Immature natural killer cell (primary cell): ENCODE measurements at regions not wholly inside any gene's neighbourhood (a gene's known extent, or its start where the extent isn't known, plus 50 kb on each side); places are given as distances from the start of the nearest gene placed in this dataset.
"Not testable (repeated sequence)": the region's sequence is repeated elsewhere in the genome, so short reads cannot be mapped to it uniquely, and the experiment has no call there.

Experiments used
- DNase-seq, 3 donors: peaks; one replicate each; pipeline ENCODE4 v3.0.0; 2022; ENCODE audit warnings: mixed read lengths in 1 of 3
- H3K27ac Mint-ChIP-seq, 6 donors: one replicate each; pipeline ENCODE4 v1.8.0; 2020; ENCODE audit warnings: mixed read lengths in 6 of 6, mild to moderate bottlenecking in 5 of 6, inconsistent platforms in 4 of 6, moderate library complexity in 3 of 6
- H3K27me3 Mint-ChIP-seq, 3 donors: one replicate each; pipeline ENCODE4 v1.8.0; 2020 to 2021; ENCODE audit warnings: low read depth in 3 of 3, mild to moderate bottlenecking in 3 of 3, mixed read lengths in 3 of 3, moderate library complexity in 3 of 3, inconsistent platforms in 1 of 3
- H3K36me3 Mint-ChIP-seq, 3 donors: one replicate each; pipeline ENCODE4 v1.8.0; 2020; ENCODE audit warnings: mixed read lengths in 3 of 3, inconsistent platforms in 2 of 3, mild to moderate bottlenecking in 2 of 3
- H3K4me1 Mint-ChIP-seq, 2 donors: one replicate each; pipeline ENCODE4 v1.8.0; 2020; ENCODE audit warnings: inconsistent platforms in 2 of 2, mild to moderate bottlenecking in 2 of 2, mixed read lengths in 2 of 2, moderate library complexity in 1 of 2
- H3K4me3 Mint-ChIP-seq, 5 donors: one replicate each; pipeline ENCODE4 v1.8.0; 2020; ENCODE audit warnings: mild to moderate bottlenecking in 5 of 5, mixed read lengths in 5 of 5, inconsistent platforms in 3 of 5, moderate library complexity in 3 of 5
- H3K9me3 Mint-ChIP-seq, 6 donors: one replicate each; pipeline ENCODE4 v1.8.0; 2020; ENCODE audit warnings: mild to moderate bottlenecking in 6 of 6, mixed read lengths in 6 of 6, inconsistent platforms in 4 of 6, moderate library complexity in 3 of 6

DNA sequence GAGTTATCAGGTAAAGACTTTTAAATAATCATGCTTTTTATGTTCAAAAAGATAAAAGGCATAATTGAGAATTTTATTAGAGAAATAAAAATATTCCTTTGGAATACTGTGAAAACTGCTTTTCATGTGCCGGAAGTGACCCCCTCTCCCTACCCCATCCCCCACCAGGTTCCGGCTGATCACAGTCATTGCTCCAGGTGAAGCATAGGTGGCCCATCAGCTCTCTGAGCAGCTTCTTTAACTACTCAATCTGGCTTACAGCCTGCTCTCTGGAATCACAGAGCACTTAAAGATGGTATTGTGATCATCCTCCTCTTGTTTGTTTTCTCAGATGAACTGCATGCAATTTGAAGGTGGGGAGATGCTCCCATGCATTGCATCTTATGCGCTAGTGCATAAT is 257.7 kb downstream of the EN1 start:
- peaks cover 0 to 4% (median 0%) of the 10 kb centered on the region in 6 donors for H3K9me3 Mint-ChIP-seq
- H3K27me3 Mint-ChIP-seq: peaks cover 0 to 8% (median 2%) of the 10 kb centered on the region in 3 donors

GRCh38 chr2:118588850-118589249 is 258.6 kb downstream of the EN1 start:
- H3K27ac Mint-ChIP-seq: no peak overlapping the region
- no peak for DNase-seq
- peaks cover 0 to 4% (median 0%) of the 10 kb centered on the region in 6 donors for H3K9me3 Mint-ChIP-seq
- H3K4me1 Mint-ChIP-seq: no peaks in the 10 kb centered on the region
- H3K27me3 Mint-ChIP-seq: peaks cover 0 to 8% (median 2%) of the 10 kb centered on the region in 3 donors
- peaks cover 0 to 4% (median 0%) of the 10 kb centered on the region in 3 donors for H3K36me3 Mint-ChIP-seq
- H3K4me3 Mint-ChIP-seq: no peak overlapping the region

More for the DNA sequence above, 257.7 kb downstream of the EN1 start:
- H3K4me1 Mint-ChIP-seq: no peaks in the 10 kb centered on the region
- H3K4me3 Mint-ChIP-seq: no peak overlapping the region
- no peak for DNase-seq
- H3K36me3 Mint-ChIP-seq: peaks cover 0 to 4% (median 0%) of the 10 kb centered on the region in 3 donors
- H3K27ac Mint-ChIP-seq: no peak overlapping the region

DNA sequence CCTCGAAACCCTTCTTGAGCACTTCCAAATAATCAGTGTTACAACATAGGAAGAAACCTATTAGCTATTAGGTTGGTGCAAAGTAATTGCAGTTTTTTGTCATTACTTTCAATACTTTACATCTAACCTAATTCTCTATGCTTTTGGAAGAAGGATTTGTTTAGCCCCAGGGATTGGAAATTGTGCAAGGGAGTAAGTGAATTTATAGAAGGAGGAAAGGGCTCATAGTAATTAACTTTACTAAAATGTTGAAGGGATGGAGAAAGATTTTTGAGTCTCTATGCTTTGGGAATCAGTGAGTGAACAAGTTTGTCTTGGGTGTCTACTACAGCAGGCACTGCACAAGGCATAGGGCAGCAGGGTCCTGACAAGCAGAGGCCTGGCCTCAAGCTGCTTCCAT is 261.1 kb downstream of the EN1 start:
- DNase-seq: no peak
- Mint-ChIP-seq H3K4me3 (no peak overlapping the region), H3K27me3 (peaks cover 0 to 6% (median 2%) of the 10 kb centered on the region in 3 donors), H3K4me1 (no peaks in the 10 kb centered on the region), H3K9me3 (peaks cover 0 to under 1% (median 0%) of the 10 kb centered on the region in 6 donors), H3K36me3 (no peaks in the 10 kb centered on the region), H3K27ac (no peak overlapping the region)

DNA sequence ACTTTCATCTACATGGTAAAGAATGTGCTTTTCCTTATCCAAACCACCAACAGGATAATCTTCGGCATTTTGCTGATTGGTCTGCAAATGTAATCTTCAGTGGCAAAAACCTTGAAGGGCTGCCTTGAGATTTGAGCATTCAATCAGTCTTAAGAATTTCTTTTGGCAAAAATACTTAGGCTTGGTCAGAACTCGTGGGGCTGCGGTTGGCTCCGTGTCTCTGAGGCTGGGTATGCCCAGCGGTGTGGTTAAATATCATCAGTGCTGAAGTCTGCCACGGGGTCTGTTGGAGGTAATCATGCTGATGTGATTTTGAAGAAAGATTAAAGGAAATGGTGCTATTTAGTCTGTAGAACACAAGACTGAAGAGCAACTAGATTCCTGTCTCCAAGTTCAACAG is 262.6 kb downstream of the EN1 start:
- H3K4me1 Mint-ChIP-seq: no peaks in the 10 kb centered on the region
- peaks cover 2 to 4% (median 2%) of the 10 kb centered on the region in 3 donors for H3K27me3 Mint-ChIP-seq
- H3K27ac Mint-ChIP-seq: no peak overlapping the region
- no peaks in the 10 kb centered on the region for H3K36me3 Mint-ChIP-seq
- peaks cover 0 to 1% (median 0%) of the 10 kb centered on the region in 6 donors for H3K9me3 Mint-ChIP-seq
- DNase-seq: no peak
- H3K4me3 Mint-ChIP-seq: no peak overlapping the region

GRCh38 chr2:118584062-118584749 is 263.2 kb downstream of the EN1 start:
- peaks cover 2 to 4% (median 2%) of the 10 kb centered on the region in 3 donors for H3K27me3 Mint-ChIP-seq
- no peak overlapping the region for H3K4me3 Mint-ChIP-seq

GRCh38 chr2:118582058-118582457 is 265.4 kb downstream of the EN1 start:
- peaks cover 4% of the 10 kb centered on the region in 3 donors for H3K27me3 Mint-ChIP-seq
- H3K9me3 Mint-ChIP-seq: peaks cover 0 to 1% (median 0%) of the 10 kb centered on the region in 6 donors
- H3K27ac Mint-ChIP-seq: no peak overlapping the region
- no peaks in the 10 kb centered on the region for H3K36me3 Mint-ChIP-seq
- no peaks in the 10 kb centered on the region for H3K4me1 Mint-ChIP-seq
- no peak overlapping the region for H3K4me3 Mint-ChIP-seq
- no peak for DNase-seq

More at GRCh38 chr2:118584062-118584749, 263.2 kb downstream of the EN1 start:
- peaks cover 0 to 1% (median 0%) of the 10 kb centered on the region in 6 donors for H3K9me3 Mint-ChIP-seq
- no peak overlapping the region for H3K27ac Mint-ChIP-seq
- H3K4me1 Mint-ChIP-seq: no peaks in the 10 kb centered on the region
- no peak for DNase-seq
- H3K36me3 Mint-ChIP-seq: no peaks in the 10 kb centered on the region

DNA sequence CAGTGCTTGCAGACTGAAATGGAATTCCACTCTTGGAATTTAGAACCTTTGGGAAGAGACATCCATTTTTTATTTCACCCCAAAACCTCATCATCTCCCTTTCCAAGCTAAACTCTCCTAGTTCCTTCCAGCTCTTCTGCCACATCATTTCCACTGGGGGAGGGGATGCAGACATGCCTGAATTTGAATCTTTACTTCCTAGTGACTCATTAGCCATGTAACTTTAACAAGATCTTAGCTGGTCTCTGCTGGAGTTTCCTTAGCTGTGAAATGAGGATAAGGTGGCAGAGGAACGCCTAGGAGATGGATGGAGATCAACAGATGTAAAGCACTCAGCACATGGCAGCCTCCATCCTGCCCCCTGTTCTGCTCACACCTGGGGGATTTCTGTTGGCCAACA is 266.8 kb downstream of the EN1 start:
- Mint-ChIP-seq H3K4me3 (no peak overlapping the region), H3K27me3 (peaks cover 0 to 4% (median 4%) of the 10 kb centered on the region in 3 donors), H3K36me3 (no peaks in the 10 kb centered on the region), H3K9me3 (peaks cover 0 to 1% (median 0%) of the 10 kb centered on the region in 6 donors), H3K27ac (no peak overlapping the region), H3K4me1 (no peaks in the 10 kb centered on the region)
- no peak for DNase-seq

GRCh38 chr2:118580107-118580506 is 267.3 kb downstream of the EN1 start:
- H3K27me3 Mint-ChIP-seq: peaks cover 0 to 4% (median 4%) of the 10 kb centered on the region in 3 donors
- no peak for DNase-seq

DNA sequence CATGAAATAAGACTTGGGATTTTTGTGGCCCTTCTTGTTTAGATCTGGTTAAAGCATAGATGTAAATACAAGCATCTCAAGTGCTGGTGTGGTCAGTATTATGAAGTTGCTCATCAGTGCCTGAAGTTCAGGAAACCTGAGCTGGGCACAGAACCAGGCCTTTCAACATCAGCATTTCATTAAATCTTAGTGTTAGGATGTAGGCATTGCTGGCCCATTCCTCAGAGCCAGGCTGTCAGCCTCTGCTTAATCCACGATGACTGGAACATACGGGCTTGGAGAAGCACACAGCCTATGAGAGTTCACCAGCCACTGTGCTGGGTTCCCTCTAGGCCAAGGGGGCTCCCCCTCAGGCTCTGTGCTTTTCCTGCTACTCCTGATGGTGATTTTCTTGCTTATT is 270.2 kb downstream of the EN1 start:
- peaks cover 0 to 5% (median 0%) of the 10 kb centered on the region in 6 donors for H3K9me3 Mint-ChIP-seq
- no peak for DNase-seq
- H3K4me3 Mint-ChIP-seq: no peak overlapping the region
- H3K36me3 Mint-ChIP-seq: no peaks in the 10 kb centered on the region
- peaks cover 0 to 4% (median 4%) of the 10 kb centered on the region in 3 donors for H3K27me3 Mint-ChIP-seq
- H3K4me1 Mint-ChIP-seq: no peaks in the 10 kb centered on the region
- H3K27ac Mint-ChIP-seq: no peak overlapping the region

More at GRCh38 chr2:118580107-118580506, 267.3 kb downstream of the EN1 start:
- no peak overlapping the region for H3K4me3 Mint-ChIP-seq
- no peaks in the 10 kb centered on the region for H3K36me3 Mint-ChIP-seq
- peaks cover 0 to 5% (median 0%) of the 10 kb centered on the region in 6 donors for H3K9me3 Mint-ChIP-seq
- no peaks in the 10 kb centered on the region for H3K4me1 Mint-ChIP-seq
- H3K27ac Mint-ChIP-seq: no peak overlapping the region

GRCh38 chr2:118576109-118576855 is 271.2 kb downstream of the EN1 start:
- Mint-ChIP-seq H3K27ac (no peak overlapping the region), H3K4me3 (no peak overlapping the region), H3K4me1 (no peaks in the 10 kb centered on the region), H3K36me3 (no peaks in the 10 kb centered on the region), H3K27me3 (peaks cover 0 to 4% (median 2%) of the 10 kb centered on the region in 3 donors), H3K9me3 (peaks cover 0 to 5% (median 0%) of the 10 kb centered on the region in 6 donors)
- DNase-seq: no peak

DNA sequence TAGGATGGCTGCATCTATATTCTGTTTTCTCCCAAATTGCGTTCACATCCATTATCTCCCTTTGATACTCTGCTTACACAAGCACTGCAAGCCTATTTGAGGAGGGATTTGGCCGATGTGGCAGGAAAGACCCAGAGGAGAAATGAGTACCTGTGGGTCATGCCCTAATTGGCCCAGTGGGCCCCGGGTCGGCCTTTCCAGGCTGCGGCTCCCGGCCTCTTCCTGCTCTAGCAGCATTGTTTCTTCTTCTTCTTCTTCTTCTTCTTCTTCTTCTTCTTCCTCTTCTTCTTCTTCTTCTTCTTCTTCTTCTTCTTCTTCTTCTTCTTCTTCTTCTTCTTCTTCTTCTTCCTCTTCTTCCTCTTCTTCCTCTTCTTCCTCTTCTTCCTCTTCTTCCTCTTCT is 275.1 kb downstream of the EN1 start:
- not testable (repeated sequence) for H3K27ac Mint-ChIP-seq, H3K27me3 Mint-ChIP-seq, H3K36me3 Mint-ChIP-seq, DNase-seq, H3K4me3 Mint-ChIP-seq, H3K4me1 Mint-ChIP-seq, H3K9me3 Mint-ChIP-seq

GRCh38 chr2:118569876-118570535 is 277.4 kb downstream of the EN1 start:
- no peak overlapping the region for H3K27ac Mint-ChIP-seq
- peaks cover 0 to 3% (median 0%) of the 10 kb centered on the region in 3 donors for H3K27me3 Mint-ChIP-seq
- H3K36me3 Mint-ChIP-seq: no peaks in the 10 kb centered on the region
- no peak overlapping the region for H3K4me3 Mint-ChIP-seq
- H3K9me3 Mint-ChIP-seq: peaks cover 0 to 5% (median 0%) of the 10 kb centered on the region in 6 donors
- no peak for DNase-seq
- H3K4me1 Mint-ChIP-seq: no peaks in the 10 kb centered on the region

GRCh38 chr2:118568700-118569099 is 278.7 kb downstream of the EN1 start:
- peaks cover 0 to 7% (median 0%) of the 10 kb centered on the region in 6 donors for H3K9me3 Mint-ChIP-seq
- H3K4me3 Mint-ChIP-seq: no peak overlapping the region
- DNase-seq: no peak
- H3K36me3 Mint-ChIP-seq: no peaks in the 10 kb centered on the region
- H3K4me1 Mint-ChIP-seq: no peaks in the 10 kb centered on the region
- peaks cover 0 to 4% (median 0%) of the 10 kb centered on the region in 3 donors for H3K27me3 Mint-ChIP-seq
- no peak overlapping the region for H3K27ac Mint-ChIP-seq
